ENCODE measurements at regions not wholly inside any gene's neighbourhood (a gene's known extent, or its start where the extent isn't known, plus 50 kb on each side); places are given as distances from the start of the nearest gene placed in this dataset.

DNA sequence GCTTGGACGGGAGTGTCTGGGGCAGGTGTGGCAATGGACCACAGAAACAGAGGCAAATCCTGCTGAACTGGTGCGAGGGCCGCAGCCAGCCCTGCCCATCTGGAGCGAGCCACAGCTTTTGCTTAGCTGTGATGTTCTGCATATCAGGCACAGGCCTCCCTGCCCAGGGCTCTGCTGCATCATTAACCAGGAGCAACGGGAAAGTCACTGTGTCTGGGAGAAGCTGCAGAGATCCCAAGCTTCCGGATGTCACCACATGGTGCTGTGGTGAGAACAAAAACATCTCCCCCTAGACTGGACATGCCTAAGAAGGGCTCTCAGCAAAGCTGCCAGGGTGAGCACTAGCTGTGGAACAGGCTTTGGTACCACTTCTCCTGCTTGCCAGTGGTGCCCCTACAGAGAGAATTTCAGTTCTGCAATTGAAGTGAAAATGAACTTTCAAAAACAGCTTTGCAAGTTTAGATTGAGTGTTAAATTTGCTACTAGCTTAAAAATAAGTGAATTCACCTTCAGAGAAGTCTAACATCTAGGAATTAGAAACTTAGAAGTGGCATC, 172.9 kb upstream of the MYT1L start:
- H2AFZ ChIP-seq (ENCODE audit: low read depth, low read length): no peak overlapping the region
- FAIRE-seq (no peak), ATAC-seq (no peak), DNase-seq (ENCODE audit: extremely low read depth in 1 of 4, low spot score in 3 of 4) (no peak)
- H3K9ac ChIP-seq (ENCODE audit: insufficient read depth in 1 of 2, low read depth in 2 of 2, low read length in 2 of 2): no peak overlapping the region
- CTCF ChIA-PET (ENCODE audit: low intra/inter-chr PET ratio): no interaction called here
- in situ Hi-C loops (cut with MboI): no loop called here
- 0% methylated on average over 6 of the region's 6 CpGs for WGBS (ENCODE audit: insufficient coverage, low coverage, missing lambda C conversion rate)
- H3K4me2 ChIP-seq (ENCODE audit: insufficient read depth, low read length): no peak overlapping the region
- no peaks in the 10 kb centered on the region for H3K79me2 ChIP-seq (ENCODE audit: control insufficient read depth, insufficient read depth, low read length)
- POLR2A ChIA-PET: no interaction called here
- no peak overlapping the region for H3K27ac ChIP-seq (ENCODE audit: extremely low read depth, low read depth, low read length)
- no peaks in the 10 kb centered on the region for H3K36me3 ChIP-seq (ENCODE audit: control insufficient read depth, insufficient read depth, low read length)
- intact Hi-C loops (cut with micrococcal nuclease): no loop called here
- no TSS peak for BruUV-seq (replicated peaks)
- H3K4me1 ChIP-seq (replicated peaks in 1 of 2; ENCODE audit: control insufficient read depth in 2 of 2, insufficient read depth in 2 of 2, low read length in 2 of 2): no peaks in the 10 kb centered on the region
- no peaks in the 10 kb centered on the region for H4K20me1 ChIP-seq (replicated peaks; ENCODE audit: control insufficient read depth, insufficient read depth, low read length)
- H3K9me1 ChIP-seq (ENCODE audit: control insufficient read depth, insufficient read depth, low read length): no peaks in the 10 kb centered on the region
- H3K27me3 ChIP-seq (ENCODE audit: control insufficient read depth in 2 of 2, insufficient read depth in 2 of 2, low read length in 2 of 2): no peaks in the 10 kb centered on the region; a peak in 1 of 5 replicates
- H3K4me3 ChIP-seq: no peak overlapping the region
- no peaks in the 10 kb centered on the region for H3K9me3 ChIP-seq (replicated peaks; ENCODE audit: control insufficient read depth, insufficient read depth, low read depth, low read length)
- TF ChIP-seq ZFP91 (CRISPR knock-in tag; IDR thresholded peaks at IDR 0.05): no peak
- TF ChIP-seq RBM39 (optimal IDR thresholded peaks at IDR 0.05; ENCODE audit: low read depth, low read length): no peak
- no peak for TF ChIP-seq NR2F6 (CRISPR knock-in tag; IDR thresholded peaks at IDR 0.05)
- TF ChIP-seq ELF1 (tag; IDR thresholded peaks at IDR 0.05): no peak
- no peak for TF ChIP-seq GATA2 (CRISPR knock-in tag; IDR thresholded peaks at IDR 0.05)
- TF ChIP-seq, protein P1, sequence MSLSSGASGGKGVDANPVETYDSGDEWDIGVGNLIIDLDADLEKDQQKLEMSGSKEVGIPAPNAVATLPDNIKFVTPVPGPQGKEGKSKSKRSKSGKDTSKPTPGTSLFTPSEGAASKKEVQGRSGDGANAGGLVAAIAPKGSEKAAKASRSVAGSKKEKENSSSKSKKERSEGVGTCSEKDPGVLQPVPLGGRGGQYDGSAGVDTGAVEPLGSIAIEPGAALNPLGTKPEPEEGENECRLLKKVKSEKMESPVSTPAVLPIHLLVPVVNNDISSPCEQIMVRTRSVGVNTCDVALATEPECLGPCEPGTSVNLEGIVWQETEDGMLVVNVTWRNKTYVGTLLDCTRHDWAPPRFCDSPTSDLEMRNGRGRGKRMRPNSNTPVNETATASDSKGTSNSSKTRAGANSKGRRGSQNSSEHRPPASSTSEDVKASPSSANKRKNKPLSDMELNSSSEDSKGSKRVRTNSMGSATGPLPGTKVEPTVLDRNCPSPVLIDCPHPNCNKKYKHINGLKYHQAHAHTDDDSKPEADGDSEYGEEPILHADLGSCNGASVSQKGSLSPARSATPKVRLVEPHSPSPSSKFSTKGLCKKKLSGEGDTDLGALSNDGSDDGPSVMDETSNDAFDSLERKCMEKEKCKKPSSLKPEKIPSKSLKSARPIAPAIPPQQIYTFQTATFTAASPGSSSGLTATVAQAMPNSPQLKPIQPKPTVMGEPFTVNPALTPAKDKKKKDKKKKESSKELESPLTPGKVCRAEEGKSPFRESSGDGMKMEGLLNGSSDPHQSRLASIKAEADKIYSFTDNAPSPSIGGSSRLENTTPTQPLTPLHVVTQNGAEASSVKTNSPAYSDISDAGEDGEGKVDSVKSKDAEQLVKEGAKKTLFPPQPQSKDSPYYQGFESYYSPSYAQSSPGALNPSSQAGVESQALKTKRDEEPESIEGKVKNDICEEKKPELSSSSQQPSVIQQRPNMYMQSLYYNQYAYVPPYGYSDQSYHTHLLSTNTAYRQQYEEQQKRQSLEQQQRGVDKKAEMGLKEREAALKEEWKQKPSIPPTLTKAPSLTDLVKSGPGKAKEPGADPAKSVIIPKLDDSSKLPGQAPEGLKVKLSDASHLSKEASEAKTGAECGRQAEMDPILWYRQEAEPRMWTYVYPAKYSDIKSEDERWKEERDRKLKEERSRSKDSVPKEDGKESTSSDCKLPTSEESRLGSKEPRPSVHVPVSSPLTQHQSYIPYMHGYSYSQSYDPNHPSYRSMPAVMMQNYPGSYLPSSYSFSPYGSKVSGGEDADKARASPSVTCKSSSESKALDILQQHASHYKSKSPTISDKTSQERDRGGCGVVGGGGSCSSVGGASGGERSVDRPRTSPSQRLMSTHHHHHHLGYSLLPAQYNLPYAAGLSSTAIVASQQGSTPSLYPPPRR (CRISPR knock-in tag; IDR thresholded peaks at IDR 0.05; ENCODE audit: borderline replicate concordance): no peak
- no peak for TF ChIP-seq ARID2 (IDR thresholded peaks at IDR 0.05)
- TF ChIP-seq, protein P2, sequence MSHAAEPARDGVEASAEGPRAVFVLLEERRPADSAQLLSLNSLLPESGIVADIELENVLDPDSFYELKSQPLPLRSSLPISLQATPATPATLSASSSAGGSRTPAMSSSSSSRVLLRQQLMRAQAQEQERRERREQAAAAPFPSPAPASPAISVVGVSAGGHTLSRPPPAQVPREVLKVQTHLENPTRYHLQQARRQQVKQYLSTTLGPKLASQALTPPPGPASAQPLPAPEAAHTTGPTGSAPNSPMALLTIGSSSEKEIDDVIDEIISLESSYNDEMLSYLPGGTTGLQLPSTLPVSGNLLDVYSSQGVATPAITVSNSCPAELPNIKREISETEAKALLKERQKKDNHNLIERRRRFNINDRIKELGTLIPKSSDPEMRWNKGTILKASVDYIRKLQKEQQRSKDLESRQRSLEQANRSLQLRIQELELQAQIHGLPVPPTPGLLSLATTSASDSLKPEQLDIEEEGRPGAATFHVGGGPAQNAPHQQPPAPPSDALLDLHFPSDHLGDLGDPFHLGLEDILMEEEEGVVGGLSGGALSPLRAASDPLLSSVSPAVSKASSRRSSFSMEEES (CRISPR knock-in tag; IDR thresholded peaks at IDR 0.05): no peak
- TF ChIP-seq ZNF699 (CRISPR knock-in tag; IDR thresholded peaks at IDR 0.05; ENCODE audit: insufficient replicate concordance): no peak
- TF ChIP-seq USF2 (CRISPR knock-in tag; IDR thresholded peaks at IDR 0.05): no peak
- TF ChIP-seq GATAD2B (IDR thresholded peaks at IDR 0.05; ENCODE audit: borderline replicate concordance): no peak
- TF ChIP-seq STAG1 (CRISPR knock-in tag; IDR thresholded peaks at IDR 0.05; ENCODE audit: borderline replicate concordance): no peak
- TF ChIP-seq HBP1 (CRISPR knock-in tag; IDR thresholded peaks at IDR 0.05): no peak

All from K562 (cell line).